ENCODE measurements at regions not wholly inside any gene's neighbourhood (a gene's known extent, or its start where the extent isn't known, plus 50 kb on each side); places are given as distances from the start of the nearest gene placed in this dataset.
"Not testable (repeated sequence)": the region's sequence is repeated elsewhere in the genome, so short reads cannot be mapped to it uniquely, and the experiment has no call there.

DNA sequence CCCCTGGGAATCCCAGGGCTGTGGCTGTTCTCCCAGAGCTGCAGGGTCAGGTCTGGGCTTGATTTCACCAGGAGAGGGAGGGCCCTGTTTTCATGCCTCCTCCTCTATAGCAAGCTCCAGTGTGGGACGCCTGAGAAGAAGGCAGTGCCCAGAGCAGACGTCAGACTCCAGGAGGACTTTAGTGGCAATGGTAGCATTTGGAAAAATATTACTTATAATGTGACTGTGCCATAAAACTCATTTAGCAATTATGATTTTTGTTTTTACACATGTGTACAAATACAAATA is 830.2 kb downstream of the TMEM121 start:
- DNase-seq (ENCODE audit: low read depth); H3K27me3 ChIP-seq (ENCODE audit: control insufficient read depth, insufficient read depth, low read length); H3K4me3 ChIP-seq (ENCODE audit: low read depth, low read length); H3K36me3 ChIP-seq (ENCODE audit: control insufficient read depth, insufficient read depth, low read length): not testable (repeated sequence)

DNA sequence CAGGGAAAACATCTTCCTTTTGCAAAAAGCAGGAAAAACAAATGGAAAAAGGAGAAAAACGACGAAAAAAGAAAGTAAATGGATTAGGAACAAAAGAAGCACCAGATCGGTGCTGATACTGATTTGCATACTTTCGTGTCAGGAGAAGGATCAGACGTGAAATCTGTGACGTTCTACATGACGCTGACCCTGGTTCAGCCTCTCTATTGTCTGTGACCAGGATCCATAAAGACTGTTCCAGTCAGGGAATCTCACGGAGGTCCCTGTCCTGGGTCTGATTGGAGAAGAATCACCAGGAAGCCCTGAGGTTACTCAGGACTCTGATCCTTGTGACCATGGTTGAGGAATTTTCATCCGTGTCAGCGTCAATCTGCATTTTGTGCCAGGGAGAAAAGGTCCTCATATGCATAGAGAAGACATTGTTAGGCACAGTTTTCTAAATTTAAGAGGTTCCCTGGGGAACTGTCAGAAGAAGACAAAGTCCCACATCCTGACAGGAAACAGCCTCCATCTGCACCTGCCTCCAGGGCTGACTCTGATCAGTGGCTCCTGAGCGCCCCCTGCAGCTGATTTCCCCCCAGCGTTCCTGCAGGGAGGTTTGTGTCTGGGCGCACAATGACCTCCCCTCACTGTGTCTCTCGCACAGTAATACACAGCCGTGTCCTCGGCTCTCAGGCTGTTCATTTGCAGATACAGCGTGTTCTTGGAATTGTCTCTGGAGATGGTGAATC is 832.9 kb downstream of the TMEM121 start:
- not testable (repeated sequence) for H3K4me3 ChIP-seq (ENCODE audit: low read depth, low read length)

GRCh38 chr14:106365371-106365770 is 839.0 kb downstream of the TMEM121 start:
- not testable (repeated sequence) for DNase-seq (ENCODE audit: low read depth); H3K36me3 ChIP-seq (ENCODE audit: control insufficient read depth, insufficient read depth, low read length); H3K27me3 ChIP-seq (ENCODE audit: control insufficient read depth, insufficient read depth, low read length); H3K4me3 ChIP-seq (ENCODE audit: low read depth, low read length)

More for the DNA sequence above, 832.9 kb downstream of the TMEM121 start:
- not testable (repeated sequence) for H3K36me3 ChIP-seq (ENCODE audit: control insufficient read depth, insufficient read depth, low read length); DNase-seq (ENCODE audit: low read depth); H3K27me3 ChIP-seq (ENCODE audit: control insufficient read depth, insufficient read depth, low read length)

DNA sequence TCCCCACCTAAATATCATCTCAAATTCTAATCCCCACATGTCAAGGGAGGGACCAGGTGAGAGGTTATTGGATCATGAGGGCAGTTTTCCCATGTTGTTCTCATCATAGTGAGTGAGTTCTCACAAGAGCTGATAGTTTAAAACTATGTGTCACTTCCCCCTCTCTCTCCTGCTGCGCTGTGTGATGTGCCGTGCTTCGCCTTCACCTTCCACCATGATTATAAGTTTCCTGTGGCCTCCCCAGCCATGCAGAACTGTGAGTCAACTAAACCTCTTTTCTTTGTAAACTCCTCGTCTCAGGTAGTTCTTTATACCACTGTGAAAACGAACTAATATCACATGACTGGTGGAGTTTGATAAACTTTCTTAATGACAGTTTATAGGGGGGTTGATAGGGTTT is 839.5 kb downstream of the TMEM121 start:
- not testable (repeated sequence) for H3K4me3 ChIP-seq (ENCODE audit: low read depth, low read length); H3K27me3 ChIP-seq (ENCODE audit: control insufficient read depth, insufficient read depth, low read length); DNase-seq (ENCODE audit: low read depth); H3K36me3 ChIP-seq (ENCODE audit: control insufficient read depth, insufficient read depth, low read length)

- not testable (repeated sequence) for DNase-seq (ENCODE audit: low read depth); H3K36me3 ChIP-seq (ENCODE audit: control insufficient read depth, insufficient read depth, low read length); H3K4me3 ChIP-seq (ENCODE audit: low read depth, low read length); H3K27me3 ChIP-seq (ENCODE audit: control insufficient read depth, insufficient read depth, low read length)
Observed at GRCh38 chr14:106366971-106367370, 840.6 kb downstream of the TMEM121 start.

GRCh38 chr14:106369456-106369855 is 843.1 kb downstream of the TMEM121 start:
- H3K36me3 ChIP-seq (ENCODE audit: control insufficient read depth, insufficient read depth, low read length); H3K4me3 ChIP-seq (ENCODE audit: low read depth, low read length); H3K27me3 ChIP-seq (ENCODE audit: control insufficient read depth, insufficient read depth, low read length); DNase-seq (ENCODE audit: low read depth): not testable (repeated sequence)

DNA sequence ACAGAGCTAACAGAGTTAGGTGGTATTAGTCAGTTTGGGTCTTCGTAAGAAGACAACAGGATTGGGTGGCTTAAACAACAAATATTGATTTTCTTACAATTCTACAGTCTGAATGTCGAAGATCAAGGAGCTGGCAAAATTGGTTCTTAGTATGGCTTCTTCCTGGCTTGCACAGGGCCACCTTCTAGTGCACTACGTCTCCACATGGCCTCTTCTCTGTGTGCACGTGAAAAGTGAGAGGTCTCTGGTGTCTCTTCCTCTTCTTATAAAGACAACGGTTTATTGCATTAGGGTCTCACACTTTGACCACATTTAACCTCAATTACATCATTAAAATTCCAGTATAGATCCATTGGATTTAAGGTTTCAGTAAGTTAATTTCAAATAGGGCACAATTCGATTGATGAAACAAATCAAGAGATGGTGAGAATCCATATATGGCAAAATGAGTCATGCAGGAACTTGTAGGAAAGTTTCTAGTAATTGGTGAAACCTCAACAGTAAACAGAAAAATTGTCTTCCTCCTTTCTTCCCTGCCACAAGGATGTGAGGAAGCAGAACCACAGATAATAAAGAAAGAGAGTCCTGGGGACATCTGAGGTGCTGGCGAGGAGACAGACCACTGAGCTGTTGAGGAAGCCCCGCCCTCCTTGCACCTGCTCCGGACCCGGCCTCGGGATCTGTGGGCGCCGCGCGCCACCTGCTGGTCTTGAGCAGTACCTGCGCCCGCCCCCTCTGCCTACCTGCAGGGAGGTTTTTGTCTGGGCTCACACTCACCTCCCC is 846.7 kb downstream of the TMEM121 start:
- DNase-seq (ENCODE audit: low read depth), result no peak

GRCh38 chr14:106373653-106374110 is 847.3 kb downstream of the TMEM121 start:
- H3K36me3 ChIP-seq (ENCODE audit: control insufficient read depth, insufficient read depth, low read length); H3K4me3 ChIP-seq (ENCODE audit: low read depth, low read length); H3K27me3 ChIP-seq (ENCODE audit: control insufficient read depth, insufficient read depth, low read length); DNase-seq (ENCODE audit: low read depth): not testable (repeated sequence)

More for the DNA sequence above, 846.7 kb downstream of the TMEM121 start:
- Histone ChIP-seq H3K4me3 (ENCODE audit: low read depth, low read length) (no peak overlapping the region), H3K27me3 (ENCODE audit: control insufficient read depth, insufficient read depth, low read length) (no peaks in the 10 kb centered on the region), H3K36me3 (ENCODE audit: control insufficient read depth, insufficient read depth, low read length) (no peaks in the 10 kb centered on the region)
- no peak for TF ChIP-seq CTCF (IDR thresholded peaks at IDR 0.05; ENCODE audit: insufficient read depth, low read length, poor library complexity, severe bottlenecking)

DNA sequence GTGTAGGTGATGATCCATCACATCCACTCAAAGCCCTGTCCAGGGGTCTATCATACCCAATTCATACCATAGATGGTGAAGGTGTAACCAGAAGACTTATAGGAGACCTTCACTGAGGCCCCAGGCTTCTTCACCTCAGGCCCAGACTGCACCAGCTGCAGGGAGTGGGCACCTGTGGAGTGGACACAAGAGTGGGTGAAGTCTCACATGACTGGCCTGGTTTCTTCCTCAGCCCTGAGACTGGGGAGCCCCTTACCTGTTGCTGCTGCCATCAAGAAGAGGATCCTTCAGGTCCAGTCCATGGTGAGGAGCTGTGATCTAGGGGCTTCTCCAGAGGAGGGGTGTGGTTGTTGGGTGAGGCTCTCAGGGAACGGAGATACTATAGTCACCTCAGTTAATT is 851.0 kb downstream of the TMEM121 start:
- no peaks in the 10 kb centered on the region for H3K36me3 ChIP-seq (ENCODE audit: control insufficient read depth, insufficient read depth, low read length)
- no peak for TF ChIP-seq CTCF (IDR thresholded peaks at IDR 0.05; ENCODE audit: insufficient read depth, low read length, poor library complexity, severe bottlenecking)
- no peak for DNase-seq (ENCODE audit: low read depth)
- H3K4me3 ChIP-seq (ENCODE audit: low read depth, low read length), result no peak overlapping the region
- H3K27me3 ChIP-seq (ENCODE audit: control insufficient read depth, insufficient read depth, low read length), result no peaks in the 10 kb centered on the region
